ENCODE measurements at regions not wholly inside any gene's neighbourhood (a gene's known extent, or its start where the extent isn't known, plus 50 kb on each side); places are given as distances from the start of the nearest gene placed in this dataset.

GRCh38 chr7:84277628-84278224 is 83.1 kb upstream of the SEMA3A start:
- WGBS (ENCODE audit: insufficient coverage): 21% methylated on average over 2 of the region's 2 CpGs
- H3K4me1 ChIP-seq (ENCODE audit: control insufficient read depth, insufficient read depth, low read length): no peaks in the 10 kb centered on the region
- no peaks in the 10 kb centered on the region for H3K36me3 ChIP-seq (ENCODE audit: control insufficient read depth, insufficient read depth, low read length)
- no peak overlapping the region for H3K4me3 ChIP-seq (ENCODE audit: low read depth, low read length)
- H3K27me3 ChIP-seq (ENCODE audit: control insufficient read depth, insufficient read depth, low read length): no peaks in the 10 kb centered on the region
- H3K9me3 ChIP-seq (ENCODE audit: control insufficient read depth, insufficient read depth, low read length): no peaks in the 10 kb centered on the region
- H3K27ac ChIP-seq (ENCODE audit: low read depth, low read length): no peak overlapping the region
- DNase-seq (ENCODE audit: low read depth in 4 of 6, low spot score in 6 of 6): no peak

DNA sequence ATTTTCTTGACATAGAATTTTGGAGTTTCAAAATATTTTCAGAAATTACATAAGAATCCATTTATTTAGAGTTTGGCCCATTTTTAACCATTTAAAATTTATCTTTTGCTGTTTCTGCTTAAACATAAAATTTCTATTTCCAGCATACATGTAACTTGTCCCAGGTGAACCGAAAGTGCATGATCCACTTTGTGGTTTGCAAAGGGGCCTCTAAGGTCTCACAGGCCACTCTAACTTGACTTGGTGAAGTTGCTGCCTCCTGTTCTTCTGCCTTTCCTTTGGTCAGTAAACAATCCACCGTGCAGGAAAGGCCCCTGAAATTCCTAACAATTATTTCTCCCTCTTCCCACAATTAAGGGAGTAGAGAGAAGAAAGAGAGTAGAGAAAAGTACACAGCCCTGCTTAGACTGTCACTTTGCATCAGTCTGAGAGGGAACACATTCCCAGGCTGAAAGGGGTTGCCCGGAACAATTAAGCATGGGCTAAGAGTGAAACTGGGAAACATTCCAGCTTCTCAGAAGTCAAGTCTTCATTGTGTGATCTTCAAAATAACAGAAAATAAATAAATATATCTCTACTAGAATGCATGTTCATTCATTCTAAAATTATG is 79.5 kb upstream of the SEMA3A start:
- Histone ChIP-seq H3K4me3 (ENCODE audit: low read depth, low read length) (no peak overlapping the region), H3K27ac (ENCODE audit: low read depth, low read length) (no peak overlapping the region), H3K4me1 (ENCODE audit: control insufficient read depth, insufficient read depth, low read length) (no peaks in the 10 kb centered on the region), H3K36me3 (ENCODE audit: control insufficient read depth, insufficient read depth, low read length) (no peaks in the 10 kb centered on the region), H3K27me3 (ENCODE audit: control insufficient read depth, insufficient read depth, low read length) (no peaks in the 10 kb centered on the region), H3K9me3 (ENCODE audit: control insufficient read depth, insufficient read depth, low read length) (no peaks in the 10 kb centered on the region)
- WGBS (ENCODE audit: insufficient coverage): 75% methylated on average over 1 of the region's 3 CpGs
- peak in 3 of 6 donors; percentile 6 to 63 (median 51) for DNase-seq (ENCODE audit: low read depth in 4 of 6, low spot score in 6 of 6)

- WGBS (ENCODE audit: insufficient coverage): 60% methylated on average over 1 of the region's 1 CpG
- no peaks in the 10 kb centered on the region for H3K4me1 ChIP-seq (ENCODE audit: control insufficient read depth, insufficient read depth, low read length)
- no peak overlapping the region for H3K4me3 ChIP-seq (ENCODE audit: low read depth, low read length)
- no peak for DNase-seq (ENCODE audit: low read depth in 4 of 6, low spot score in 6 of 6)
- H3K9me3 ChIP-seq (ENCODE audit: control insufficient read depth, insufficient read depth, low read length): no peaks in the 10 kb centered on the region
- no peaks in the 10 kb centered on the region for H3K36me3 ChIP-seq (ENCODE audit: control insufficient read depth, insufficient read depth, low read length)
- H3K27me3 ChIP-seq (ENCODE audit: control insufficient read depth, insufficient read depth, low read length): no peaks in the 10 kb centered on the region
- no peak overlapping the region for H3K27ac ChIP-seq (ENCODE audit: low read depth, low read length)
Observed at GRCh38 chr7:84271543-84271942, 77.0 kb upstream of the SEMA3A start.

- no peaks in the 10 kb centered on the region for H3K4me1 ChIP-seq (ENCODE audit: control insufficient read depth, insufficient read depth, low read length)
- H3K4me3 ChIP-seq (ENCODE audit: low read depth, low read length): no peak overlapping the region
- H3K36me3 ChIP-seq (ENCODE audit: control insufficient read depth, insufficient read depth, low read length): no peaks in the 10 kb centered on the region
- WGBS (ENCODE audit: insufficient coverage): no CpG with 5 or more reads among the region's 2 CpGs
- no peak overlapping the region for H3K27ac ChIP-seq (ENCODE audit: low read depth, low read length)
- H3K9me3 ChIP-seq (ENCODE audit: control insufficient read depth, insufficient read depth, low read length): no peaks in the 10 kb centered on the region
- DNase-seq (ENCODE audit: low read depth in 4 of 6, low spot score in 6 of 6): no peak
- H3K27me3 ChIP-seq (ENCODE audit: control insufficient read depth, insufficient read depth, low read length): no peaks in the 10 kb centered on the region
Observed at GRCh38 chr7:84264396-84264795, 69.8 kb upstream of the SEMA3A start.

DNA sequence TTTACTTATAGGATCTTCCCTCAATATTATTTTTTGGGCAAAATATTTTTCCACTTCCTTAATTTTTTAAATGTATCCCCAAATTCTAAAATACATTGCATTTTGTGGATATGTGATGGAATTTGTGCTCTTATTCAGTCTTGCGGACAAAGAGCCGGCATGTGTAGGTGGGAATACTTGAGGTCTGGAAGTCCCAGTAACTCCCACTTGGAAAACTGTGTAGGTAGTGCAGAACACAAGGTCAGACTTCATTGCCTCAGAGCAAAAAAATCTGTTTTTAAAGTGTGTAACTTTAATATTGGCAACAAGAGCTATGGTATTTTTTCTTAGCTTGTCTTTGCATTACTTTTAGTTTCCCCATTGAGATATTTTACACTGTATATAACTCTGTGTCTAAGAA is 68.5 kb upstream of the SEMA3A start:
- 94% methylated on average over 2 of the region's 2 CpGs for WGBS (ENCODE audit: insufficient coverage)
- H3K9me3 ChIP-seq (ENCODE audit: control insufficient read depth, insufficient read depth, low read length): no peaks in the 10 kb centered on the region
- no peaks in the 10 kb centered on the region for H3K36me3 ChIP-seq (ENCODE audit: control insufficient read depth, insufficient read depth, low read length)
- no peak for DNase-seq (ENCODE audit: low read depth in 4 of 6, low spot score in 6 of 6)
- H3K4me1 ChIP-seq (ENCODE audit: control insufficient read depth, insufficient read depth, low read length): no peaks in the 10 kb centered on the region
- H3K27me3 ChIP-seq (ENCODE audit: control insufficient read depth, insufficient read depth, low read length): no peaks in the 10 kb centered on the region
- no peak overlapping the region for H3K27ac ChIP-seq (ENCODE audit: low read depth, low read length)
- H3K4me3 ChIP-seq (ENCODE audit: low read depth, low read length): no peak overlapping the region

DNA sequence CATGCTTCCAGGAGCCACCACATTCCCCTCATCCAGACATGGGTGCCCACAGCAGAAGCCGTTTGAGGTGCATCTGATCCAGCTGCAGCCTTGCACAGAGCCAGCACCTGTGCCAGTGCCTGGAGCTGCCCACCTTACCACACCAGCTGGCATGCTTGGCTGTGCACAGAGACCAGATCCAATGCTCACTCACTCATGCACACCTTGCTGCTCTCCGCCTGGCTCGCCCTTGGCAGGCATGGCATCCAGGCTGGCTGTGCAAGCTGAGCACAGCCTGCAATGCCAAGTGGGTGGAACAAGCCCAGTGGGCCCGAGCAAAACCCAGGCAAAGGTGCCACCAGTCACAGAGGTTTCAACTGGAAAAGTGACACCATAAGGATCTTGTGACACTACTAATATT is 66.9 kb upstream of the SEMA3A start:
- DNase-seq (ENCODE audit: low read depth in 4 of 6, low spot score in 6 of 6): no peak
- H3K27ac ChIP-seq (ENCODE audit: low read depth, low read length): no peak overlapping the region
- WGBS (ENCODE audit: insufficient coverage): 96% methylated on average over 3 of the region's 4 CpGs
- no peaks in the 10 kb centered on the region for H3K9me3 ChIP-seq (ENCODE audit: control insufficient read depth, insufficient read depth, low read length)
- H3K27me3 ChIP-seq (ENCODE audit: control insufficient read depth, insufficient read depth, low read length): no peaks in the 10 kb centered on the region
- H3K4me3 ChIP-seq (ENCODE audit: low read depth, low read length): no peak overlapping the region
- H3K36me3 ChIP-seq (ENCODE audit: control insufficient read depth, insufficient read depth, low read length): no peaks in the 10 kb centered on the region
- no peaks in the 10 kb centered on the region for H3K4me1 ChIP-seq (ENCODE audit: control insufficient read depth, insufficient read depth, low read length)

GRCh38 chr7:84258628-84259027 is 64.0 kb upstream of the SEMA3A start:
- Histone ChIP-seq H3K9me3 (ENCODE audit: control insufficient read depth, insufficient read depth, low read length) (no peaks in the 10 kb centered on the region), H3K27ac (ENCODE audit: low read depth, low read length) (no peak overlapping the region), H3K4me1 (ENCODE audit: control insufficient read depth, insufficient read depth, low read length) (no peaks in the 10 kb centered on the region), H3K4me3 (ENCODE audit: low read depth, low read length) (no peak overlapping the region), H3K36me3 (ENCODE audit: control insufficient read depth, insufficient read depth, low read length) (no peaks in the 10 kb centered on the region), H3K27me3 (ENCODE audit: control insufficient read depth, insufficient read depth, low read length) (no peaks in the 10 kb centered on the region)
- DNase-seq (ENCODE audit: low read depth in 4 of 6, low spot score in 6 of 6): no peak

GRCh38 chr7:84256571-84256971 is 62.0 kb upstream of the SEMA3A start:
- Histone ChIP-seq H3K4me3 (ENCODE audit: low read depth, low read length) (no peak overlapping the region), H3K9me3 (ENCODE audit: control insufficient read depth, insufficient read depth, low read length) (no peaks in the 10 kb centered on the region), H3K4me1 (ENCODE audit: control insufficient read depth, insufficient read depth, low read length) (no peaks in the 10 kb centered on the region), H3K36me3 (ENCODE audit: control insufficient read depth, insufficient read depth, low read length) (no peaks in the 10 kb centered on the region), H3K27ac (ENCODE audit: low read depth, low read length) (no peak overlapping the region), H3K27me3 (ENCODE audit: control insufficient read depth, insufficient read depth, low read length) (no peaks in the 10 kb centered on the region)
- WGBS (ENCODE audit: insufficient coverage): no CpG with 5 or more reads among the region's 2 CpGs
- DNase-seq (ENCODE audit: low read depth in 4 of 6, low spot score in 6 of 6): no peak

GRCh38 chr7:84251277-84251781 is 56.7 kb upstream of the SEMA3A start:
- no peak for DNase-seq (ENCODE audit: low read depth in 4 of 6, low spot score in 6 of 6)
- no peak overlapping the region for H3K4me3 ChIP-seq (ENCODE audit: low read depth, low read length)
- H3K27ac ChIP-seq (ENCODE audit: low read depth, low read length): no peak overlapping the region
- no peaks in the 10 kb centered on the region for H3K4me1 ChIP-seq (ENCODE audit: control insufficient read depth, insufficient read depth, low read length)
- WGBS (ENCODE audit: insufficient coverage): 64% methylated on average over 1 of the region's 3 CpGs
- no peaks in the 10 kb centered on the region for H3K27me3 ChIP-seq (ENCODE audit: control insufficient read depth, insufficient read depth, low read length)
- no peaks in the 10 kb centered on the region for H3K9me3 ChIP-seq (ENCODE audit: control insufficient read depth, insufficient read depth, low read length)
- no peaks in the 10 kb centered on the region for H3K36me3 ChIP-seq (ENCODE audit: control insufficient read depth, insufficient read depth, low read length)

DNA sequence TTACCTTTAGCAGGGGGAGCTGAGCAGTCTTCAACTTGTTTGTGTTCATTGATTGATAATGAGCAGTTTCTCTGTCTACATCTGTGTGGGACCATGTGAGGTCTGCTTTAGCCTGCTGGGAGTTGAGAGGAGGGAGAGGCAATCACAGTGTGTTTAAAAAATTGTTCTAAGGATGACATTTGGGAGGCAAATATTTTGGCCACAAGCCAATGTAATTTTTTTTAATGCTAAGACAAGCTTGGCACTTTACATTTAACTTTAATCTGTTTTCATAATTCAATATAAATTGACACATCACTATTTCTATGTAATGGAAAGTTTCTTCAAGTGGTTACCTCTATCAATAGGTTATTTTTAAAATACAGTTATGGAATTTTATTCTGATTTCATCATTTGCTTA is 55.9 kb upstream of the SEMA3A start:
- Histone ChIP-seq H3K27ac (ENCODE audit: low read depth, low read length) (no peak overlapping the region), H3K36me3 (ENCODE audit: control insufficient read depth, insufficient read depth, low read length) (no peaks in the 10 kb centered on the region), H3K4me1 (ENCODE audit: control insufficient read depth, insufficient read depth, low read length) (no peaks in the 10 kb centered on the region), H3K4me3 (ENCODE audit: low read depth, low read length) (no peak overlapping the region), H3K9me3 (ENCODE audit: control insufficient read depth, insufficient read depth, low read length) (peaks cover 2% of the 10 kb centered on the region), H3K27me3 (ENCODE audit: control insufficient read depth, insufficient read depth, low read length) (no peaks in the 10 kb centered on the region)
- DNase-seq (ENCODE audit: low read depth in 4 of 6, low spot score in 6 of 6): no peak

Measured in spinal cord (tissue), 9 donors.